ENCODE measurements at regions not wholly inside any gene's neighbourhood (a gene's known extent, or its start where the extent isn't known, plus 50 kb on each side); places are given as distances from the start of the nearest gene placed in this dataset.
"Not testable (repeated sequence)": the region's sequence is repeated elsewhere in the genome, so short reads cannot be mapped to it uniquely, and the experiment has no call there.

- Histone ChIP-seq H3K4me1 (ENCODE audit: insufficient read depth, low read length) (no peaks in the 10 kb centered on the region), H3K36me3 (ENCODE audit: insufficient read depth, low read length) (no peaks in the 10 kb centered on the region), H3K9me3 (ENCODE audit: low read length) (no peaks in the 10 kb centered on the region), H2AFZ (ENCODE audit: low read depth, low read length) (no peak overlapping the region), H3K27me3 (ENCODE audit: insufficient read depth, low read length) (no peaks in the 10 kb centered on the region), H3K4me3 (ENCODE audit: low read length) (no peak overlapping the region)
These were observed 177.8 kb downstream of the KLF13 start for GRCh38 chr15:31504462-31504839.

DNA sequence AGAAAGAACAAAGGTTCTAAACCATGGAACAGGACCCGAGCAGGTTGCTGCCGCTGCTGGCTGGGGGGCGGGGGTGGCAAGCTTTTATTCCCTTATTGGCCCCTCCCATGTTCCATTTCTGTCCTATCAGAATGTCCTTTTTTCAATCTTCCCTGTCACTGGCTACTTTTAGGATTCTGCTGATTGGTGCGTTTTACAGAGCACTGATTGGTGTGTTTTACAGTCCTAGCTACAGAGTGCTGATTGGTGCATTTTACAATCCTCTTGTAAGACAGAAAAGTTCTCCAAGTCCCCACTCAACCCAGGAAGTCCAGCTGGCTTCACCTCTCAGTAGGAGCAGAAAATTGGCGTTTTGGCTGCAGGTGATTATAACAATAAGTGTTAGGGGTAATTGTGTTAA is 180.9 kb downstream of the KLF13 start:
- H3K9me3 ChIP-seq (ENCODE audit: low read length); H3K27me3 ChIP-seq (ENCODE audit: insufficient read depth, low read length); H2AFZ ChIP-seq (ENCODE audit: low read depth, low read length); H3K36me3 ChIP-seq (ENCODE audit: insufficient read depth, low read length); H3K4me3 ChIP-seq (ENCODE audit: low read length); H3K4me1 ChIP-seq (ENCODE audit: insufficient read depth, low read length): not testable (repeated sequence)

DNA sequence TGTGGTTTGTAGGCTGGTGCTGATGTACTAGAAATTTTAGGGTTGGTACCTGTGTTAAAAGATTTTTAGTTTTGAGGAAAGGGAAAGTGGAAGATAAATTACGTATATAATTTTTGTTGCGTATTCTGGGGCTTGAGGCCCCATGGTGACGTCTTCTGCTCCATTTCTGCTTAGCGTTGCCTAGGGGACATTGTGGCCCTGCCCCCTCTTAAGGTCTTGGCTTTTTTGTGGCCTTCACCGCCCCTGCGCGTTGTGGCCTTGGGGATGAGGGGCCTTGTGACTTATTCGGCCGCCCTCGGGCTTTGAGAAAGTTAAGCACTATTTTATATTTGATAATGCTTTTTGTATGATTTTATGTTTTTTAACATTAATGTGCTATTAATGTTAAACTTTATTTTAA is 182.0 kb downstream of the KLF13 start:
- no peak overlapping the region for H3K4me3 ChIP-seq (ENCODE audit: low read length)
- H3K36me3 ChIP-seq (ENCODE audit: insufficient read depth, low read length): no peaks in the 10 kb centered on the region
- no peaks in the 10 kb centered on the region for H3K27me3 ChIP-seq (ENCODE audit: insufficient read depth, low read length)
- H3K9me3 ChIP-seq (ENCODE audit: low read length): no peaks in the 10 kb centered on the region
- no peak overlapping the region for H2AFZ ChIP-seq (ENCODE audit: low read depth, low read length)
- no peaks in the 10 kb centered on the region for H3K4me1 ChIP-seq (ENCODE audit: insufficient read depth, low read length)

DNA sequence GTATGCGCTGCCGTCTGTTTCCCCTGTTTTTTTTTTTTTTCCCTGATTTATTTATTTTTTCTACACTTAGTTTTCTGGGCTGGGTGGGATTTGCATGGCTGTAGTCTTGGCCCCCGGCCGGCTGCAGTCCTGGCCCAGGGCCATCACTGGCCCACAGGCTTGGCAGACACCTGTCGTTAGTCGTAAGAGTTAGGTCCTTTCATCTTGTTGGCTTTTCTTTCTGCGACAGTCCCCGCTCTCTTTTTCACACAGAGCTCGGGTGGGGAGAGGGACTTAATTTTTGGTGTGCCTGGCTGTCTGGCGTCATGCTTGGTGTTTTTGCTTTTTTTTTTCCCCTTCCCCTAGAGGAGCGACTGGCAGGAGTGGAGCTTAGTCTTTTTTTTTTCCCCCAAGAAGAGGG is 183.4 kb downstream of the KLF13 start:
- H2AFZ ChIP-seq (ENCODE audit: low read depth, low read length): no peak overlapping the region
- H3K36me3 ChIP-seq (ENCODE audit: insufficient read depth, low read length): no peaks in the 10 kb centered on the region
- no peak overlapping the region for H3K4me3 ChIP-seq (ENCODE audit: low read length)
- no peaks in the 10 kb centered on the region for H3K27me3 ChIP-seq (ENCODE audit: insufficient read depth, low read length)
- H3K9me3 ChIP-seq (ENCODE audit: low read length): no peaks in the 10 kb centered on the region
- H3K4me1 ChIP-seq (ENCODE audit: insufficient read depth, low read length): no peaks in the 10 kb centered on the region

- H3K9me3 ChIP-seq (ENCODE audit: low read length): no peaks in the 10 kb centered on the region
- no peak overlapping the region for H3K4me3 ChIP-seq (ENCODE audit: low read length)
- H2AFZ ChIP-seq (ENCODE audit: low read depth, low read length): no peak overlapping the region
- no peaks in the 10 kb centered on the region for H3K27me3 ChIP-seq (ENCODE audit: insufficient read depth, low read length)
- no peaks in the 10 kb centered on the region for H3K4me1 ChIP-seq (ENCODE audit: insufficient read depth, low read length)
- H3K36me3 ChIP-seq (ENCODE audit: insufficient read depth, low read length): no peaks in the 10 kb centered on the region
These were observed 185.2 kb downstream of the KLF13 start for GRCh38 chr15:31511707-31512310.

GRCh38 chr15:31513178-31513577 is 186.5 kb downstream of the KLF13 start:
- Histone ChIP-seq H3K36me3 (ENCODE audit: insufficient read depth, low read length) (no peaks in the 10 kb centered on the region), H3K9me3 (ENCODE audit: low read length) (no peaks in the 10 kb centered on the region), H3K4me1 (ENCODE audit: insufficient read depth, low read length) (no peaks in the 10 kb centered on the region), H2AFZ (ENCODE audit: low read depth, low read length) (no peak overlapping the region), H3K4me3 (ENCODE audit: low read length) (no peak overlapping the region), H3K27me3 (ENCODE audit: insufficient read depth, low read length) (no peaks in the 10 kb centered on the region)

GRCh38 chr15:31516440-31516839 is 189.8 kb downstream of the KLF13 start:
- no peaks in the 10 kb centered on the region for H3K27me3 ChIP-seq (ENCODE audit: insufficient read depth, low read length)
- H3K4me3 ChIP-seq (ENCODE audit: low read length): no peak overlapping the region
- H3K9me3 ChIP-seq (ENCODE audit: low read length): no peaks in the 10 kb centered on the region
- H3K36me3 ChIP-seq (ENCODE audit: insufficient read depth, low read length): no peaks in the 10 kb centered on the region
- H2AFZ ChIP-seq (ENCODE audit: low read depth, low read length): no peak overlapping the region
- H3K4me1 ChIP-seq (ENCODE audit: insufficient read depth, low read length): no peaks in the 10 kb centered on the region

- Histone ChIP-seq H3K36me3 (ENCODE audit: insufficient read depth, low read length) (no peaks in the 10 kb centered on the region), H3K4me3 (ENCODE audit: low read length) (no peak overlapping the region), H3K4me1 (ENCODE audit: insufficient read depth, low read length) (no peaks in the 10 kb centered on the region), H3K9me3 (ENCODE audit: low read length) (no peaks in the 10 kb centered on the region), H2AFZ (ENCODE audit: low read depth, low read length) (no peak overlapping the region), H3K27me3 (ENCODE audit: insufficient read depth, low read length) (no peaks in the 10 kb centered on the region)
These were observed 190.2 kb downstream of the KLF13 start for GRCh38 chr15:31516874-31517273.

GRCh38 chr15:31517711-31518110 is 191.1 kb downstream of the KLF13 start:
- Histone ChIP-seq H3K36me3 (ENCODE audit: insufficient read depth, low read length) (no peaks in the 10 kb centered on the region), H3K9me3 (ENCODE audit: low read length) (no peaks in the 10 kb centered on the region), H3K4me1 (ENCODE audit: insufficient read depth, low read length) (no peaks in the 10 kb centered on the region), H3K4me3 (ENCODE audit: low read length) (no peak overlapping the region), H2AFZ (ENCODE audit: low read depth, low read length) (no peak overlapping the region), H3K27me3 (ENCODE audit: insufficient read depth, low read length) (no peaks in the 10 kb centered on the region)

- Histone ChIP-seq H3K36me3 (ENCODE audit: insufficient read depth, low read length) (no peaks in the 10 kb centered on the region), H3K4me3 (ENCODE audit: low read length) (no peak overlapping the region), H2AFZ (ENCODE audit: low read depth, low read length) (no peak overlapping the region), H3K9me3 (ENCODE audit: low read length) (no peaks in the 10 kb centered on the region), H3K4me1 (ENCODE audit: insufficient read depth, low read length) (no peaks in the 10 kb centered on the region), H3K27me3 (ENCODE audit: insufficient read depth, low read length) (no peaks in the 10 kb centered on the region)
These were observed 195.4 kb downstream of the KLF13 start for GRCh38 chr15:31522028-31522427.

DNA sequence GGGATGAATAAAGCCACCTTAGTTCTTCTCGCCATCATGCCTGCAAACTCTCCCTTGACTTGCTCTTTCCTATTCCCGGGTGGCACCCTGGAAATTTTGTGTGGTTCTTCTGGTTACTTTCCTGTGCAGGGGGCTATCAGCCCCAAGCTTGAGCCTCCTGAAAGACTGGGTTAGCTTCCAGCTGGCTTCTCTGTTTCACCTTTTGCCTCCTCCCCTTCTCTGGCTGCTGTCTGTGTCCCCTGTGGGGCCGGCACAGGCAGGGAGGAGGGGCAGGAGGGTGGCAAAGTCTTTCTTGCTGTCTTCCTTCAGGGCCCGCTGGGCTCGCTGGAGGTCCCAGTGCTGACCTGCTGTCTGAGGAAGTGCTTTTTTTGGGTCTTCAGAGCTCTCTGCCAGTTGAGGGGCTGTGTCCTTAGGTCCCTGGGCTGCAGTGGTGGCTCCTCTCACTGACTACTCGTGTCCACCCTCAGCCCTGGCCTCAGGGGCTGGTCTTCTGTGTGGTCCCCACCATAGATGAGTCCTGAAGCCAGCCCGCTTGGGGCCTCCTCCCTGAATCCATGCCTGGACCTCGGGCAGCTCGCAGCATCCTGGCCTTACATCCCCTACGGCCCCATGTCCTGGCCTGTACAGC is 196.5 kb downstream of the KLF13 start:
- no peaks in the 10 kb centered on the region for H3K4me1 ChIP-seq (ENCODE audit: insufficient read depth, low read length)
- H3K36me3 ChIP-seq (ENCODE audit: insufficient read depth, low read length): no peaks in the 10 kb centered on the region
- no peaks in the 10 kb centered on the region for H3K9me3 ChIP-seq (ENCODE audit: low read length)
- no peak overlapping the region for H3K4me3 ChIP-seq (ENCODE audit: low read length)
- H2AFZ ChIP-seq (ENCODE audit: low read depth, low read length): no peak overlapping the region
- no peaks in the 10 kb centered on the region for H3K27me3 ChIP-seq (ENCODE audit: insufficient read depth, low read length)

DNA sequence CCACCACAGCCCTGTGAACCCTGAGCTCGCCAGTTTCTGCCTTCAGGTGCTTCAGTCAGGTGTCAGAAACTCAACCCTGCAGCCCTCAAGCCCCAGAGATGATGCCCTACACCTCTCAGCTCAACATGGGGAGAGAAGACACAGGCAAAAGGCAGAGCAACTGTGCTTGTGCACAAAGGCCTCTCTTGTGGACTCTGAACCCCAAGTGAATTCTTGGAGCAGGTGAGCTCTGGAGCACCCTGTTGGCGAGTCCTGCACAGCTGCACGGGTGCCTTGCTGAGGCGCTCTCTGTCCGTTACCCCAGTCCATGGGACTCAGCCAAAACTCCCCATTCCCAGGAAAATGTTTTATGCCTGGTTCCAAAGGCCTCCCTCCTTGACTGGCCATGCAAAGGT is 197.0 kb downstream of the KLF13 start:
- Histone ChIP-seq H3K27me3 (ENCODE audit: insufficient read depth, low read length) (no peaks in the 10 kb centered on the region), H2AFZ (ENCODE audit: low read depth, low read length) (no peak overlapping the region), H3K4me3 (ENCODE audit: low read length) (no peak overlapping the region), H3K4me1 (ENCODE audit: insufficient read depth, low read length) (peaks cover 2% of the 10 kb centered on the region), H3K36me3 (ENCODE audit: insufficient read depth, low read length) (no peaks in the 10 kb centered on the region), H3K9me3 (ENCODE audit: low read length) (no peaks in the 10 kb centered on the region)

DNA sequence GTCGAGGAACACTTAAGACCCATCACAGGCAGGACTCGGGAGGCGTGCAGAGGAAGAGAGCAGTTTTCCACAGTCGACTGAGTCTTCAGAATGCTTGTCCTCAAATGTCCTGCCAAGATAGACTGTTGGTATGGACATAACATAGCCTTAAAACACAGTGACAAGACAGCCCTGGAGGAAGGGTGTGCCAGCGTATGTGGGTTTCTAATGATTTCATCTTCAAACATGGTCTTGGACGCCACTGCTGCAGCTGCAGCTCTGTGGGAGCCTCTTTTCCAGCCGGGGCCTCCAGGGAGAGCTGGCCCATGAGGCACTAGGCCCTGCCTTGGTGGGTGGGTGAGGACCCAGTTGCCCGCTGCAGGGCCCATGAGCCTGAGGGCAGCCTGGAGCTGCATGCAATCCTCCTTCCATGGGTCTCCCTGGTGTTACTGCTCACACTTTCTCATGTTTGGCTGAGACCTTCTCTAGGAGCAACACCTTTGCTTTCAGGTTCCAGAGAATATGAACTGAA is 198.6 kb downstream of the KLF13 start:
- Histone ChIP-seq H3K27me3 (ENCODE audit: insufficient read depth, low read length) (no peaks in the 10 kb centered on the region), H2AFZ (ENCODE audit: low read depth, low read length) (no peak overlapping the region), H3K4me3 (ENCODE audit: low read length) (no peak overlapping the region), H3K4me1 (ENCODE audit: insufficient read depth, low read length) (peaks cover 8% of the 10 kb centered on the region), H3K36me3 (ENCODE audit: insufficient read depth, low read length) (no peaks in the 10 kb centered on the region), H3K9me3 (ENCODE audit: low read length) (no peaks in the 10 kb centered on the region)
